K562 (cell line): ENCODE measurements at regions not wholly inside any gene's neighbourhood (a gene's known extent, or its start where the extent isn't known, plus 50 kb on each side); places are given as distances from the start of the nearest gene placed in this dataset.

Experiments
- CBFB ChIP-seq: sonication (generic); formaldehyde crosslinking; IDR thresholded peaks from 2 replicates; pipeline ENCODE4 v1.4.0; 2020; ENCODE audit warnings: mild to moderate bottlenecking, missing genetic modification reagents
- CTCF ChIP-seq, 3 experiments: IDR thresholded peaks in 2 of 3; conservative IDR thresholded peaks in 1 of 3; 2 replicates each; pipeline ENCODE4 v1.5.1; 2011 to 2012; ENCODE audit warnings: low read length in 3 of 3, mild to moderate bottlenecking in 3 of 3, control low read depth in 2 of 3, improper control_type of control experiment in 1 of 3, inconsistent platforms in 1 of 3, low read depth in 1 of 3, mixed read lengths in 1 of 3, moderate library complexity in 1 of 3; ENCODE audit not compliant: insufficient read depth in 2 of 3
- DIDO1 ChIP-seq: fragments of 450-650 bp; IDR thresholded peaks from 2 replicates; pipeline ENCODE4 v1.6.1; 2016; ENCODE audit warnings: low read depth, missing biosample characterization, missing genetic modification characterization
- ELF2 ChIP-seq: fragments of 250-450 bp; sonication (Bioruptor Pico); IDR thresholded peaks from 2 replicates; pipeline ENCODE4 v1.5.0; 2021; ENCODE audit warnings: mild to moderate bottlenecking
- HLTF ChIP-seq: fragments of 450-650 bp; IDR thresholded peaks from 2 replicates; pipeline ENCODE4 v1.6.1; 2016
- NELFE ChIP-seq: IDR thresholded peaks from 2 replicates; pipeline ENCODE4 v1.6.1; 2011; ENCODE audit warnings: mild to moderate bottlenecking; ENCODE audit not compliant: insufficient read depth, insufficient read length
- POLR3G ChIP-seq: IDR thresholded peaks from 2 replicates; pipeline ENCODE4 v1.6.1; 2011; ENCODE audit not compliant: insufficient read length, insufficient replicate concordance; ENCODE audit errors: extremely low read depth
- REST ChIP-seq, 2 experiments: fragments of 450-650 bp; formaldehyde crosslinking in 1 of 2; IDR thresholded peaks; 2 replicates each; pipeline versions ENCODE4 v1.4.0 to v1.6.1; 2014 to 2020; ENCODE audit warnings: mild to moderate bottlenecking in 2 of 2, borderline replicate concordance in 1 of 2, low read depth in 1 of 2
- SMC3 ChIP-seq: conservative IDR thresholded peaks from 2 replicates; pipeline ENCODE4 v1.6.1; 2011; ENCODE audit warnings: low read depth, low read length, improper control_type of control experiment; ENCODE audit not compliant: insufficient read depth
- SNAPC5 ChIP-seq: fragments of 250-450 bp; sonication (Bioruptor Pico); IDR thresholded peaks from 2 replicates; pipeline ENCODE4 v1.8.0; 2021; ENCODE audit warnings: moderate library complexity, mild to moderate bottlenecking, inconsistent platforms
- STAT5B ChIP-seq: fragments of 250-450 bp; sonication (Bioruptor Pico); IDR thresholded peaks from 2 replicates; pipeline ENCODE4 v1.8.0; 2021; ENCODE audit warnings: mild to moderate bottlenecking, inconsistent platforms
- TAF15 ChIP-seq: fragments of 200-400 bp; formaldehyde crosslinking; IDR thresholded peaks from 2 replicates; pipeline ENCODE4 v1.6.1; 2017; ENCODE audit warnings: mild to moderate bottlenecking, low read depth, low read length, moderate library complexity
- TEAD1 ChIP-seq, 2 experiments: fragments of 450-650 bp in 1 of 2; sonication (generic) in 1 of 2; formaldehyde crosslinking; IDR thresholded peaks; 2 replicates each; pipeline versions ENCODE4 v1.4.0 to v1.8.0; 2020 to 2022; ENCODE audit warnings: mild to moderate bottlenecking in 2 of 2, missing genetic modification reagents in 1 of 2
- TSC22D4 ChIP-seq: fragments of 450-650 bp; IDR thresholded peaks from 2 replicates; pipeline ENCODE4 v1.6.1; 2016; ENCODE audit warnings: missing genetic modification characterization, missing biosample characterization, control low read depth
- ZC3H4 ChIP-seq: sonication (generic); formaldehyde crosslinking; IDR thresholded peaks from 2 replicates; pipeline ENCODE4 v1.9.0; 2021; ENCODE audit warnings: missing genetic modification reagents, borderline replicate concordance
- ZEB2 ChIP-seq: fragments of 450-650 bp; IDR thresholded peaks from 2 replicates; pipeline ENCODE4 v1.6.1; 2016
- ZNF699 ChIP-seq: fragments of 250-450 bp; sonication (Bioruptor Pico); IDR thresholded peaks from 2 replicates; pipeline ENCODE4 v1.8.0; 2021; ENCODE audit warnings: mild to moderate bottlenecking, moderate library complexity; ENCODE audit not compliant: insufficient replicate concordance

GRCh38 chr20:60262967-60263603 is 304.9 kb downstream of the CDH26 start (continued):
- TF ChIP-seq REST (IDR thresholded peaks at IDR 0.05; ENCODE audit: borderline replicate concordance) (peak; percentile 44; the same call in 1 of the 2 replicates), REST (CRISPR knock-in tag; IDR thresholded peaks at IDR 0.05; ENCODE audit: low read depth) (no peak), TSC22D4 (tag) (no peak), HLTF (no peak), SNAPC5 (no peak), TEAD1 (CRISPR knock-in tag; IDR thresholded peaks at IDR 0.05) (no peak), CTCF (IDR thresholded peaks at IDR 0.05 in 2 of 3, conservative IDR thresholded peaks at IDR 0.05 in 1 of 3; ENCODE audit: insufficient read depth in 2 of 3, low read depth in 1 of 3, low read length in 3 of 3) (peak; percentile 68 to 87 (median 75)), ZNF699 (CRISPR knock-in tag) (no peak), CBFB (no peak), TAF15 (no peak), SMC3 (peak; percentile 61), STAT5B (CRISPR knock-in tag) (no peak), DIDO1 (tag) (no peak), NELFE (no peak), ZEB2 (peak; percentile 54; the same call in 1 of the 2 replicates), ELF2 (CRISPR knock-in tag) (no peak), ZC3H4 (CRISPR knock-in tag) (no peak), POLR3G (no peak)
